ENCODE measurements at regions not wholly inside any gene's neighbourhood (a gene's known extent, or its start where the extent isn't known, plus 50 kb on each side); places are given as distances from the start of the nearest gene placed in this dataset.

DNA sequence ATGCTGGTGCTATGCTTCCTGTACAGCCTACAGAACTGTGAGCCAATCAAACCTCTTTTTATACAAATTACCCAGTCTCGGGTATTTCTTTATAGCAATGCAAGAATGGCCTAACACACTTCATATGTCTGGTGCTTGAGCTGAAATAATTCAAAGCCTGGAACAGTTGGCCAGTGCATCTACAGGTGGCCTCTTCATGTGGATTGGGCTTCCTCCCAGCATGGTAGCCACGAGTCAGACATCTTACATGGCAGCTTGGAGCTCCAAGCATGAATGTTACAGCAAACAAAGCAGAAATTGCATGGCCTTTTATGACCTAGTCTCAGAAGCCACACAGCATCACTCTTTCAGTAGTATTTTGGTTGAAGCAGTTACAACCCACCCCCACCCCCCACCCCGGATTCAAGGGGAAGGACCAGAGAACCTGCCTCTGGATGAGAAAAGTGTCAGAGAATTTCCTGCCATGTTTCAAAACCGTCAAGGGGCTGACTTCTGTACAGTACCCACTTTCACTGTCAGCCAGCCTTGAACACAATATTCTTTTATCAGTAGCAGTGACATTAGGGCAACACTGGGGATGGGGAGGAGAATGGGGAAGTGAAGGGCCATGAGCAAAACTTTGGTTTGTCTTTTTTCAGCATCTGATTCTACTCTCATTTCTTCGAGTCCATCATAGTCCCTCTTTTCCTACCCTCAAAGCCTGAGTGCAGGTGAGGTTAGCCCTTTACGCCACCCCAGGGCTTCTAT lies 368.7 kb downstream of the BCOR start:
- WGBS, 2 donors, result 88 to 94% methylated on average over 6 of the region's 6 CpGs
- no peaks in the 10 kb centered on the region for H3K27me3 ChIP-seq
- peaks cover 0 to 31% (median 12%) of the 10 kb centered on the region in 4 donors for H3K4me1 ChIP-seq
- no peaks in the 10 kb centered on the region for H3K36me3 ChIP-seq
- H3K4me3 ChIP-seq, result no peak overlapping the region
- H3K27ac ChIP-seq, result peak overlapping the region in 1 of 4 donors; percentile 60
- H3K9me3 ChIP-seq, result no peaks in the 10 kb centered on the region
- intact Hi-C loops (cut with DNase I), result no loop called here
- TF ChIP-seq POLR2A (IDR thresholded peaks at IDR 0.05), result no peak
- TF ChIP-seq EP300 (IDR thresholded peaks at IDR 0.05), result no peak
- TF ChIP-seq CTCF (IDR thresholded peaks at IDR 0.05), result no peak
- TF ChIP-seq POLR2AphosphoS5 (IDR thresholded peaks at IDR 0.05), result no peak
- no peak for DNase-seq

- peak overlapping the region in 1 of 4 donors; percentile 21 for H3K27ac ChIP-seq
- H3K4me3 ChIP-seq, result no peak overlapping the region
- no peaks in the 10 kb centered on the region for H3K27me3 ChIP-seq
- no peak for DNase-seq
- intact Hi-C loops (cut with DNase I), result loop anchor here (2.0 to 10.0 kb wide), 9 partner anchors 25 to 925 kb away; partner anchors contain the start of gene MID1IP1
- no peak for TF ChIP-seq POLR2AphosphoS5 (IDR thresholded peaks at IDR 0.05)
- TF ChIP-seq POLR2A (IDR thresholded peaks at IDR 0.05), result no peak
- TF ChIP-seq EP300 (IDR thresholded peaks at IDR 0.05), result no peak
- TF ChIP-seq CTCF (IDR thresholded peaks at IDR 0.05), result no peak
- no peaks in the 10 kb centered on the region for H3K36me3 ChIP-seq
- no peaks in the 10 kb centered on the region for H3K9me3 ChIP-seq
- peaks cover 0 to 31% (median 12%) of the 10 kb centered on the region in 4 donors for H3K4me1 ChIP-seq
- 61 to 67% methylated on average over 21 of the region's 21 CpGs for WGBS, 2 donors
Observed at GRCh38 chrX:39729981-39730661, 367.6 kb downstream of the BCOR start.

- Histone ChIP-seq H3K4me1 (peaks cover 0 to 37% (median 18%) of the 10 kb centered on the region in 4 donors), H3K36me3 (no peaks in the 10 kb centered on the region), H3K9me3 (no peaks in the 10 kb centered on the region), H3K27ac (peak overlapping the region in 3 of 4 donors; percentile 63 to 67 (median 65)), H3K4me3 (no peak overlapping the region), H3K27me3 (no peaks in the 10 kb centered on the region)
- intact Hi-C loops (cut with DNase I), result loop anchor here (2.0 to 10.0 kb wide), 9 partner anchors 24 to 926 kb away; partner anchors contain the start of gene MID1IP1
- peak; percentile 94 for DNase-seq
- 2 to 9% methylated on average over 19 of the region's 19 CpGs for WGBS, 2 donors
- TF ChIP-seq POLR2AphosphoS5 (IDR thresholded peaks at IDR 0.05), result peak in 3 of 4 donors; percentile 64 to 74 (median 70)
- TF ChIP-seq EP300 (IDR thresholded peaks at IDR 0.05), result peak; percentile 17 to 65 (median 37)
- TF ChIP-seq CTCF (IDR thresholded peaks at IDR 0.05), result peak in 3 of 4 experiments; percentile 4 to 51 (median 21)
- TF ChIP-seq POLR2A (IDR thresholded peaks at IDR 0.05), result no peak
Observed at GRCh38 chrX:39730662-39731329, 367.0 kb downstream of the BCOR start.

DNA sequence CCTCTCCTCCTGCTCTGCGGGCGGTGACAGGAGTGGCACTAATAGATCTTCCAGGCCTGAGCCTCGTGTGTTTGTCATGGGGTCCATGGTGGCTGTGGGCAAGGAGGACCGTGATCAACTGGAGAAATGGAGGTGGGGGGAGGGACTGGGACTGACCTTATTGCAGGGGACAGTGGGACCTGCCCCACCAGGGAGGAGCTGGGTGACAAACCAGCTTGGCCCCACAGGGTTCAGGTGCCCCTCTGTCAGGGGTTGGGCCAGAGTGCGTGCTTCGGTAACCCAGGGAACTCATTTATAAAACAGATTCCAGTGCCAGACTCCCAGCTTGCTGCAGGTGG lies 366.5 kb downstream of the BCOR start:
- intact Hi-C loops (cut with DNase I), result loop anchor here (2.0 to 10.0 kb wide), 9 partner anchors 24 to 926 kb away; partner anchors contain the start of gene MID1IP1
- Histone ChIP-seq H3K4me3 (no peak overlapping the region), H3K36me3 (no peaks in the 10 kb centered on the region), H3K27me3 (no peaks in the 10 kb centered on the region), H3K27ac (peak overlapping the region in 3 of 4 donors; percentile 63 to 67 (median 65)), H3K9me3 (no peaks in the 10 kb centered on the region), H3K4me1 (peaks cover 0 to 42% (median 21%) of the 10 kb centered on the region in 4 donors)
- DNase-seq, result no peak
- TF ChIP-seq CTCF (IDR thresholded peaks at IDR 0.05), result no peak
- TF ChIP-seq EP300 (IDR thresholded peaks at IDR 0.05), result no peak
- TF ChIP-seq POLR2AphosphoS5 (IDR thresholded peaks at IDR 0.05), result no peak
- TF ChIP-seq POLR2A (IDR thresholded peaks at IDR 0.05), result no peak
- 29 to 69% methylated on average over 6 of the region's 6 CpGs for WGBS, 2 donors
